ENCODE measurements at regions not wholly inside any gene's neighbourhood (a gene's known extent, or its start where the extent isn't known, plus 50 kb on each side); places are given as distances from the start of the nearest gene placed in this dataset.

- no peak for TF ChIP-seq POLR2A (IDR thresholded peaks at IDR 0.05)
- no peak for TF ChIP-seq CTCF (IDR thresholded peaks at IDR 0.05)
- no peak for TF ChIP-seq POLR2AphosphoS5 (IDR thresholded peaks at IDR 0.05)
These were observed 517.1 kb downstream of the PRKD1 start for GRCh38 chr14:29410581-29410980.

Data from suprapubic skin (tissue), 4 donors.